GM12892 (cell line): ENCODE measurements at regions not wholly inside any gene's neighbourhood (a gene's known extent, or its start where the extent isn't known, plus 50 kb on each side); places are given as distances from the start of the nearest gene placed in this dataset.
"Not testable (repeated sequence)": the region's sequence is repeated elsewhere in the genome, so short reads cannot be mapped to it uniquely, and the experiment has no call there.

Experiments
- DNase-seq: peaks from one replicate; pipeline ENCODE4 v3.0.0; 2011; ENCODE audit not compliant: insufficient read length
- FAIRE-seq: peaks from 2 replicates; lab custom pipeline; 2011; peaks lifted over from hg19 to GRCh38; lab: Jason Lieb, UNC
- POLR2A ChIP-seq: IDR thresholded peaks from 2 replicates; pipeline ENCODE4 v1.6.1; 2011; ENCODE audit warnings: low read depth, low read length, control low read depth
- POLR2AphosphoS5 ChIP-seq: IDR thresholded peaks from 2 replicates; pipeline ENCODE4 v1.6.1; 2011; ENCODE audit warnings: low read depth, low read length, control low read depth
- TAF1 ChIP-seq: IDR thresholded peaks from 2 replicates; pipeline ENCODE4 v1.6.1; 2011; ENCODE audit warnings: low read depth, mild to moderate bottlenecking, control low read depth, low read length, borderline replicate concordance

DNA sequence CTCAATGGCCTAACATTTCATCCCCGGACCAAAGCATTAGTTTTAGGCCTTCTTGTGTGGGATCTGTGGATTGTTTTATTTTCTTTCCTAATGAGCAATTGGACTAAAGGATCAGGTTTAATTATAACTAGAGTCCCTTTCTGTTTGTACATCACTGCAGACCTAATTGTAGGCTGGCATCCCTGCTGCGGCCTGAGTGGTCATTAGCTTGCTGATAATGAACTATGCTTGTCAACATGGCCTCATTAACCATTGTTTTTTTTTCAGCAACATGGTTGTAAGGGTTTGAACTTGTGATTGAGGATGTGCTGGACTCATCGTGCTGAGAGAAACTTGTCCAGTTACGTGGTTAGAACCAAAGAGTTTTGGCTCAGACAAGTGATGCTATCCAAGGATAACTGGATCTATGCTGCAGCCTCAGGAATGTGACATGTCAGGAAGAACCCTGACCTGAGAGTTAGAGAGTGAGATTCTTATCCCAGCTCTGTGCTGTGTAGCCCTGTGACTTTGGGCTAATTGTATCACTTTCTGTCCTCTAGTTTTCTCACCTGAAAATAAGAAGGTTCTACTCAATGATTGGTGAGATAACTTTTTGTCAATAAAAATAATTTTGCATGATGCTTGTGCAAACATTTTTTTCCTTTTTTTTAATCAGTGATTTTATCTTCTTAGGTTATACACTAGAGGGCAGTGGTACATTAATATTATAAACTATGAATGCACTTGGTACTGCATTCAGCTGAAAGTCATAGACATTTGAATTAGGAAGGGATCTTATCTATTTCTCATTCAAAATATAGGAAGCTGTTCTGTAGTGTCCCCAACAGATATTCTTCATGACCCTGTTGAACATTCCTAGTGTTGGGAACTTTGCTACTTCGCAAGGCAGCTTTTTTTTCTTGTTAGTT lies 140.9 kb downstream of the RNF144B start:
- no peak for FAIRE-seq
- TF ChIP-seq POLR2AphosphoS5 (no peak), POLR2A (no peak), TAF1 (no peak)
- DNase-seq, result no peak

DNA sequence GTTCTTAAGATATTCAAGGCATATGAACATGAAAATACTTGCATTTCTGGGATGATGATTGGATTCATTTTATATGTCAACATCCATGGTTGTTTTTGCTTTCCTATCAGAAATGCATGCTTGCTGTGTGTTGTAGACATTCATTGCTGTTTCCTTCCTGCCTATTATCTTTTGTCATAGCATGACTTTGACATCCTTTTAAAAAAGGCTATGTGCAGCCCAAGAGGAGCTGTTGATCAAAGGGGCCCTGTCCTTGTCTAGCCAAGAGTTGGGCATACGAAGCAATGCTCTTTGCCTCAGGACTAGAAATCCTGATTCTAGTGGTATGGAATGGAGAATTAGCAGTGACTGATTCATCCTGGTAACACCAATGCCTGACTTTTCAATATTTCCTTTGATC lies 143.1 kb downstream of the RNF144B start:
- FAIRE-seq (no peak), DNase-seq (no peak)
- TF ChIP-seq POLR2AphosphoS5 (no peak), POLR2A (no peak), TAF1 (no peak)

DNA sequence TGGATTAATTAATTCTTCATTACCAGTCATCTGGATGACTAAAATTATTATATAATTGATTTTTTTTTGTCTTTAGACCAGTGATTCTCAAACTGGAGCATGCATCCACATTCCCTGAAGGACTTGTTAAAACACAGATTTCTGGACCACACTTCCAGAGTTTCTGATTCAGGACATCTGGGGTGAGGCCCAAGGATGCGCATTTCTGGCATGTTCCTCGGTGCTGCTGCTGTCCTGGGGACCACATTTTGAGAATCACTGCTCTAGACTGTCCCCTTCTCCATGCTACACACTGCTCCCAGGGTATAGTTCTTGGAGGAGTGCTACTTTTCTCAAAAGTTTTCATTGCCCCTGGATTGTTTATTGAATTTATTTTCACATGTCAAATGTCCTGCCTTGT lies 145.0 kb downstream of the RNF144B start:
- DNase-seq (no peak), FAIRE-seq (no peak)
- no peak for TF ChIP-seq POLR2A
- TF ChIP-seq TAF1, result no peak
- TF ChIP-seq POLR2AphosphoS5, result no peak

DNA sequence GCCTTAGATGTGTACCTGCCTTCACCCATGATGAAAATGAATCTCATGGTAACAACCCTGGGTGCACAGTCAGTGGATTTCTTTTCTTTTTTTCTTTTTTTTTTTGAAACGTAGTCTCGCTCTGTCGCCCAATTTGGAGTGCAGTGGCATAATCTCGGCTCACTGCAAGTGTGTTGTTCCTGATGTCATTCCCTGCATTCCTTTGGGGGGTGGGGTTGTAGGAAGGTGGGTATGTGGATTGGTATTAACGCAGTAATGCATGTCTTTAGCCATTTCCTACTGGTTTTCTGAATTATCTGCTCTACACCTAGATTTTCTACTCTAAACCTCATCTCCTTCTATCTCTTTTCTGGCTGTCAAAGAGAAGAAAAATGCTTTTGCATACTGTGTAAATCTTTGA lies 146.6 kb downstream of the RNF144B start:
- FAIRE-seq (no peak), DNase-seq (no peak)
- TF ChIP-seq POLR2AphosphoS5 (no peak), TAF1 (no peak), POLR2A (no peak)

DNA sequence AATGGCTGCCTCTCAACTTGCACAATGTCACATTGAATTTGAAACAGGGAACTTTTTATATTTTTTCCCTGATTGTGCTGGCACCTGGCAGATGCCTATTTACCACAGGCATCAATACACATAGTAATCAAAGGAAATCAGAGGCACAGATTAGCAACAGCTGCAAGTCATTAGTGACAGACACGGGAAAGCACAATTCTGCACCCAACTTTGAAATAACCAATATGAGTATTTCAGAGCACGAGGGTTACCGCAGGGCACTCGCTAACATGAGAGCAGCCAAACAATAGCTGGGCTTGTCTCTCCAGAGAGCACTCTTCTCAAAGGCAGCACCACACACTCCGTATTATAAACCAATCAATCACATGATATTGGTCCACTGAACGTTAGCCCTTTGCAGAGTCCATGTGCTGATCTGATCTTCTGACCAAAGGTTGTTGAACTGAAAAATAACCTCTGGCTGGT lies 149.5 kb downstream of the RNF144B start:
- TF ChIP-seq POLR2A (no peak), TAF1 (no peak), POLR2AphosphoS5 (no peak)
- DNase-seq (no peak), FAIRE-seq (no peak)

DNA sequence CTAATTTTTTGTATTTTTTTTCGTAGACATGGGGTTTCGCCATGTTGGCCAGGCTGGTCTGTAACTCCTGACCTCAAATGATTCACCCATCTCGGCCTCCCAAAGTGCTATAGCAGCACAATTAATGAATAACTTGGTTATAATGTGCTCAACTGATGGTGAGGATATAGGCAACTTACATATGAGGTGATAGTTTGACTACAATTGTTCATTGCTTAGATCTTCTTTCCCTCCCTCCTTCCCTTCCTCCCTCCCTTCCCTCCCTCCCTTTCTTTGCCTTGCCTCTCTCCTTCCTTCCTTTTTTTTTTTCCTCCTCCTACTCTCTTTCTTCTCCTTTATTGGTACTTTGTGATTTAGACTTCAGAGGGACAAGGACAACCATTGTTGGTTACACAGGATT lies 151.2 kb downstream of the RNF144B start:
- FAIRE-seq (no peak), DNase-seq (no peak)
- TF ChIP-seq POLR2A, result no peak
- TF ChIP-seq TAF1, result no peak
- TF ChIP-seq POLR2AphosphoS5, result no peak

DNA sequence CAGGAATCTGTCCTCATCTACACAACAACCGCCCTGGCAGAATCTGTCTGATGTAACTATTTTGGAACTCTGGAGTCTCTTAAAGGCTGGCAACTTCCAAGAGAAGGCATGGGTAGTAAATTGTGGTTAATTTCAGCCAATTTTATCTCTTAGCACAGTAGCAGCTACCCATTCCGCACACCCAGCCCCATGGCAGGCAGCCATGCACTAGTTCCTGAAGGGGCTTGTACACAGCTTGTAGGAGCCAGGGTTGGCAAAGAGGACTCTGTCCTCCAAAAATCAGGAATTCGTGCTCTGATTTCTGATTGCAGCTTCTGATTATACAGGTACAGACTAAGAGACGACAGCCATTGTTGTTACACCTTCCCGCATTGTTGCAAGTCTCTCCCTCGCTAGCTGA lies 155.9 kb downstream of the RNF144B start:
- FAIRE-seq (no peak), DNase-seq (no peak)
- no peak for TF ChIP-seq POLR2AphosphoS5

DNA sequence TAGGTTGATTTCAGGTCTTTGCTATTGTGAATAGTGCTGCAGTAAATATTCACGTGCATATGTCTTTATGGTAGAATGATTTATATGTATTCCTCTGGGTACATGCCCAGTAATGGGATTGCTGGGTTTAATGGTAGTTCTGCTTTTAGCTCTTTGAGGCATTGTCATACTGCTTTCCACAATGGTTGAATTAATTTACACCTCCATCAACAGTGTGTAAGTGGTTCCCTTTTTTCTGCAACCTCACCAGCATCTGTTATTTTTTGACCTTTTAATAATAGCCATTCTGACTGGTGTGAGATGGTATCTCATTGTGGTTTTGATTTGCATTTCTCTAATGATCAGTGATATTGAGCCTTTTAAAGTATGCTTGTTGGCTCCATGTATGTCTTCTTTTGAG lies 158.0 kb downstream of the RNF144B start:
- not testable (repeated sequence) for FAIRE-seq, DNase-seq

DNA sequence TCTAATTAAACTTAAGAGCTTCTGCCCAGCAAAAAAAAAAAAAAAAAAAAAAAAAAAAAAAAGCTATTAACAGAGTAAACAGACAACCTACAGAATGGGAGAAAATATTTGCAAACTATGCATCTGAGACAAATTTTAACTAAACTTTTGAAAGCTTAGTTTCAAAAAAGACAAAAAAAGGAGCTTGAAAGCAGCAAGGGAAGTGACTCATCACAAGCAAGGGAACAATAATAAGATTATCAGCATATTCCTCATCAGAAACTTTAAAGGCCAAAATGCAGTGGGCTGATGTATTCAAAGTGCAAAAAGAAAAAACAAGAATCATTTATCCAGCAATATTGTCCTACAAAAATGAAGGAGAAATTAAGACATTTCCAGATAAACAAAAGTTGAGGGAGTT lies 158.6 kb downstream of the RNF144B start:
- no peak for FAIRE-seq
- DNase-seq, result no peak
- TF ChIP-seq POLR2AphosphoS5 (no peak), POLR2A (no peak), TAF1 (no peak)

DNA sequence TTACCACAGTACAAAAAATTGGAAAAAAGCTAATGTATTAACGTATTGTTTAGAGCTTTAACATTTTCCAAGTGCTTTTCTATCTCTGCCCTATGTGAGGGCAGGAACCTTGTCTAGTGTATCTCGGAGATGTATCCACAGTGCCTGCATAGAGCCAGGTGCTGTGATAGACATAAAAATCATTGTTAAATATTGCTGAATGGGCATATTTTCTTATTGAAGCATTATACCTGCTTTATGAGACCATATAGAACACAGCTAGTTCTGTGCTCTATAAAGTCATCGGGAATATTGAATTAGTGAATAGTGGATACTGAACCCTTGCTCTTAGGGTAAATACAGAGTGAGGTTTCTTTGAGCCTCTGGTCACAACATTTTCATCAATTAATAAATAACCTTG lies 163.0 kb downstream of the RNF144B start:
- TF ChIP-seq POLR2A (no peak), TAF1 (no peak)
- FAIRE-seq, result no peak

DNA sequence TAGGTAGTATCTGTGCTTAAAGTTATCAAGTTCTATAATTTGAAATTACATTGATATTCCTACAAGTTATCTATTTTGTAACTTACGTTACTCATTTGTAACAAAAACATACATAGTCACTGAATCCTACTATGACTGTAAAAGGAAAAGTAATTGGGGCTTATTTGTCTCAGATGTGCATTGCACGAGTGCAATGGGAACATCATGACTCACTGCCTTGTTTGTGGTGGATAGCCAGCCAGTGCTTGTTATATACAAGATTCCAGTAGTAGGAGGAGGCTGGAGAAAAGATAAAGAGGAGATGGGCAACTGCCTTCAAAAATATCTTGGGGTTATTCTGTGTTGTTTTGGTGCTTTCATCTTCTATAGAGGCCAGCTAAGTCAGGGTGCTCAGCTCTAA lies 164.1 kb downstream of the RNF144B start:
- DNase-seq (no peak), FAIRE-seq (no peak)
- TF ChIP-seq POLR2A, result no peak
- TF ChIP-seq TAF1, result no peak

More for the DNA sequence above, 163.0 kb downstream of the RNF144B start:
- DNase-seq, result no peak

DNA sequence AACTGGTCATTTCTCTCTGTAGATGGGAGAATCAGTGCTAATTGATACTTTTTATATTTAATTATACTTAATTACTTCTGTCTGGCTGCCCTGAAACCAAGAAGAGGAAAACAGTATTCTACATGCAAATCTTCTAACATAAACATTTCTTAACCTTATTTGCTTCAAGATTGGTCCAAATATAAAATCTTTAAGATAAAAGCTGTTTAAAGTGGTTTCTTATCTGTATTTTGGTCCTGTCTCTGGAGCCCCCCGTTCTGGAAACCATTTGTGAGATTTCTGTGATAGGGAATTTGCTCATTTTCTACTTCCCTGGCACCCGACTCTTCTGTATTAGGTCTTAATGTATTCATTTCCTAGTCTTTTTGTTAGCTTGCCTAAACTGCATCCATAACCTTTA lies 168.6 kb downstream of the RNF144B start:
- DNase-seq (no peak), FAIRE-seq (no peak)
- TF ChIP-seq TAF1, result no peak
- no peak for TF ChIP-seq POLR2AphosphoS5
- TF ChIP-seq POLR2A, result no peak
